ENCODE measurements at regions not wholly inside any gene's neighbourhood (a gene's known extent, or its start where the extent isn't known, plus 50 kb on each side); places are given as distances from the start of the nearest gene placed in this dataset.

DNA sequence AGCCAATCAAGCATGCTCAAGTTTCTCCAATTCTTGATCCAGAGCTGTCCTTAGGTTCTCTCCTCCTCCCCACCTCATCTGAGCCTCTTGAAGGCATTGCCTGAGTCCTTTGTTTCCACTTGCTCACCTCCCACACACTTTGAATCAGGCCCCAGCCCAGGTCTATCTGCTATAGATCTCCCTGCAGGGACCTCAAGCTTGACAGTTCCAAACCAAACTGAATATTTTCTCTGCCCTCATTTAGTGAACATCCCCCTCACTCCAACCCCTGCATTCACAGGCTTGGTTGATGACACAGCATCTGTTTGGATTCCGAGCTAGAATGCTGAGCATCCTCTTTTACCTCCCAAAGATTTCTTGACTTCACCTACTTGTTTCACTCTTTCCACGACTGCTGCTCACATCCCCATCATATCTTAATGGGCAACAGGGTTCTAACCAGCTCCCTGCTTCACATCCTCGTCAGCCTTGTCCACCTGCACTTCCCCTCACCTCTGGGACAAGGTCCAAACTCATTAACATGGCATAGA lies 474.5 kb downstream of the ZSWIM6 start:
- Histone ChIP-seq H3K4me2 (no peak overlapping the region), H3K9me3 (no peaks in the 10 kb centered on the region), H2AFZ (ENCODE audit: low read depth) (no peak overlapping the region), H3K79me2 (ENCODE audit: insufficient read depth) (no peaks in the 10 kb centered on the region), H3K9me2 (no peaks in the 10 kb centered on the region), H3K27ac (ENCODE audit: low read depth in 2 of 2, low read length in 1 of 2) (no peak overlapping the region), H3K4me1 (ENCODE audit: control insufficient read depth in 1 of 2, insufficient read depth in 2 of 2, low read depth in 1 of 2, low read length in 1 of 2) (peaks cover 0 to 12% of the 10 kb centered on the region in 2 experiments; a peak in 1 of 4 replicates), H3K36me3 (replicated peaks in 1 of 2; ENCODE audit: control insufficient read depth in 1 of 2, insufficient read depth in 2 of 2, low read length in 1 of 2) (no peaks in the 10 kb centered on the region), H3K4me3 (ENCODE audit: low read depth in 2 of 2, low read length in 1 of 2) (no peak overlapping the region), H3K27me3 (ENCODE audit: insufficient read depth) (no peaks in the 10 kb centered on the region), H3F3A (replicated peaks; ENCODE audit: insufficient read depth) (no peaks in the 10 kb centered on the region), H3K9ac (no peak overlapping the region), H4K20me1 (ENCODE audit: insufficient read depth) (no peaks in the 10 kb centered on the region)
- no peak for DNase-seq
- ChIA-PET POLR2A (no interaction called here), CTCF (interaction anchor here (0.9 to 2.0 kb wide), 2 partner anchors 12 to 148 kb away, joined by 3 to 9 read pairs; no protein-coding TSS in a partner anchor)
- WGBS (ENCODE audit: low lambda C conversion rate), result 32% methylated on average over 3 of the region's 3 CpGs
- TF ChIP-seq, protein P1, sequence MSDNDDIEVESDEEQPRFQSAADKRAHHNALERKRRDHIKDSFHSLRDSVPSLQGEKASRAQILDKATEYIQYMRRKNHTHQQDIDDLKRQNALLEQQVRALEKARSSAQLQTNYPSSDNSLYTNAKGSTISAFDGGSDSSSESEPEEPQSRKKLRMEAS (IDR thresholded peaks at IDR 0.05; ENCODE audit: low read depth), result no peak
- TF ChIP-seq ELF1 (IDR thresholded peaks at IDR 0.05) (no peak), FOSL2 (IDR thresholded peaks at IDR 0.05; ENCODE audit: borderline replicate concordance, low read depth) (no peak), RXRA (IDR thresholded peaks at IDR 0.05; ENCODE audit: borderline replicate concordance, low read depth) (no peak), RAD21 (IDR thresholded peaks at IDR 0.05; ENCODE audit: low read length) (no peak), FOXM1 (IDR thresholded peaks at IDR 0.05; ENCODE audit: low read depth) (no peak), MXI1 (IDR thresholded peaks at IDR 0.05; ENCODE audit: low read depth, low read length) (no peak), TEAD4 (IDR thresholded peaks at IDR 0.05; ENCODE audit: borderline replicate concordance, insufficient read depth) (no peak), EZH2phosphoT487 (IDR thresholded peaks at IDR 0.05; ENCODE audit: borderline replicate concordance, low read depth) (no peak), NRF1 (IDR thresholded peaks at IDR 0.05; ENCODE audit: low read depth, low read length) (no peak), SIN3A (IDR thresholded peaks at IDR 0.05; ENCODE audit: borderline replicate concordance, low read depth, low read length) (no peak), TAF1 (IDR thresholded peaks at IDR 0.05; ENCODE audit: borderline replicate concordance, low read depth, low read length) (no peak)
- TF ChIP-seq, protein P2, sequence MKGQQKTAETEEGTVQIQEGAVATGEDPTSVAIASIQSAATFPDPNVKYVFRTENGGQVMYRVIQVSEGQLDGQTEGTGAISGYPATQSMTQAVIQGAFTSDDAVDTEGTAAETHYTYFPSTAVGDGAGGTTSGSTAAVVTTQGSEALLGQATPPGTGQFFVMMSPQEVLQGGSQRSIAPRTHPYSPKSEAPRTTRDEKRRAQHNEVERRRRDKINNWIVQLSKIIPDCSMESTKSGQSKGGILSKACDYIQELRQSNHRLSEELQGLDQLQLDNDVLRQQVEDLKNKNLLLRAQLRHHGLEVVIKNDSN (IDR thresholded peaks at IDR 0.05; ENCODE audit: borderline replicate concordance, low read depth), result no peak
- TF ChIP-seq, protein P3, sequence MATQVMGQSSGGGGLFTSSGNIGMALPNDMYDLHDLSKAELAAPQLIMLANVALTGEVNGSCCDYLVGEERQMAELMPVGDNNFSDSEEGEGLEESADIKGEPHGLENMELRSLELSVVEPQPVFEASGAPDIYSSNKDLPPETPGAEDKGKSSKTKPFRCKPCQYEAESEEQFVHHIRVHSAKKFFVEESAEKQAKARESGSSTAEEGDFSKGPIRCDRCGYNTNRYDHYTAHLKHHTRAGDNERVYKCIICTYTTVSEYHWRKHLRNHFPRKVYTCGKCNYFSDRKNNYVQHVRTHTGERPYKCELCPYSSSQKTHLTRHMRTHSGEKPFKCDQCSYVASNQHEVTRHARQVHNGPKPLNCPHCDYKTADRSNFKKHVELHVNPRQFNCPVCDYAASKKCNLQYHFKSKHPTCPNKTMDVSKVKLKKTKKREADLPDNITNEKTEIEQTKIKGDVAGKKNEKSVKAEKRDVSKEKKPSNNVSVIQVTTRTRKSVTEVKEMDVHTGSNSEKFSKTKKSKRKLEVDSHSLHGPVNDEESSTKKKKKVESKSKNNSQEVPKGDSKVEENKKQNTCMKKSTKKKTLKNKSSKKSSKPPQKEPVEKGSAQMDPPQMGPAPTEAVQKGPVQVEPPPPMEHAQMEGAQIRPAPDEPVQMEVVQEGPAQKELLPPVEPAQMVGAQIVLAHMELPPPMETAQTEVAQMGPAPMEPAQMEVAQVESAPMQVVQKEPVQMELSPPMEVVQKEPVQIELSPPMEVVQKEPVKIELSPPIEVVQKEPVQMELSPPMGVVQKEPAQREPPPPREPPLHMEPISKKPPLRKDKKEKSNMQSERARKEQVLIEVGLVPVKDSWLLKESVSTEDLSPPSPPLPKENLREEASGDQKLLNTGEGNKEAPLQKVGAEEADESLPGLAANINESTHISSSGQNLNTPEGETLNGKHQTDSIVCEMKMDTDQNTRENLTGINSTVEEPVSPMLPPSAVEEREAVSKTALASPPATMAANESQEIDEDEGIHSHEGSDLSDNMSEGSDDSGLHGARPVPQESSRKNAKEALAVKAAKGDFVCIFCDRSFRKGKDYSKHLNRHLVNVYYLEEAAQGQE (IDR thresholded peaks at IDR 0.05; ENCODE audit: low read depth, low read length), result no peak
